ENCODE measurements at regions not wholly inside any gene's neighbourhood (a gene's known extent, or its start where the extent isn't known, plus 50 kb on each side); places are given as distances from the start of the nearest gene placed in this dataset.
"Not testable (repeated sequence)": the region's sequence is repeated elsewhere in the genome, so short reads cannot be mapped to it uniquely, and the experiment has no call there.

- no peak for DNase-seq
These were observed 252.0 kb upstream of the DIAPH2 start for GRCh38 chrX:96432647-96433046.

- no peak for DNase-seq
These were observed 251.1 kb upstream of the DIAPH2 start for GRCh38 chrX:96433409-96434077.

- no peak for DNase-seq
These were observed 249.1 kb upstream of the DIAPH2 start for GRCh38 chrX:96435378-96436035.

- DNase-seq: no peak
These were observed 248.5 kb upstream of the DIAPH2 start for GRCh38 chrX:96436105-96436504.

- no peak for DNase-seq
These were observed 245.8 kb upstream of the DIAPH2 start for GRCh38 chrX:96438803-96439202.

- DNase-seq: no peak
These were observed 243.7 kb upstream of the DIAPH2 start for GRCh38 chrX:96440941-96441340.

GRCh38 chrX:96445531-96446065 is 239.0 kb upstream of the DIAPH2 start:
- DNase-seq: no peak

GRCh38 chrX:96446524-96446923 is 238.1 kb upstream of the DIAPH2 start:
- no peak for DNase-seq

GRCh38 chrX:96447161-96447560 is 237.5 kb upstream of the DIAPH2 start:
- no peak for DNase-seq

GRCh38 chrX:96449191-96449590 is 235.5 kb upstream of the DIAPH2 start:
- DNase-seq: no peak

GRCh38 chrX:96449896-96450295 is 234.7 kb upstream of the DIAPH2 start:
- DNase-seq: no peak

GRCh38 chrX:96453139-96453538 is 231.5 kb upstream of the DIAPH2 start:
- DNase-seq: no peak

- DNase-seq: no peak
These were observed 229.6 kb upstream of the DIAPH2 start for GRCh38 chrX:96455078-96455477.

GRCh38 chrX:96464880-96465558 is 219.6 kb upstream of the DIAPH2 start:
- no peak for DNase-seq

GRCh38 chrX:96474029-96474740 is 210.5 kb upstream of the DIAPH2 start:
- DNase-seq: no peak

GRCh38 chrX:96474741-96475125 is 209.9 kb upstream of the DIAPH2 start:
- DNase-seq: no peak

GRCh38 chrX:96480081-96480480 is 204.6 kb upstream of the DIAPH2 start:
- no peak for DNase-seq

- DNase-seq: no peak
These were observed 202.8 kb upstream of the DIAPH2 start for GRCh38 chrX:96481831-96482230.

- no peak for DNase-seq
These were observed 200.9 kb upstream of the DIAPH2 start for GRCh38 chrX:96483647-96484160.

GRCh38 chrX:96486687-96487086 is 198.0 kb upstream of the DIAPH2 start:
- not testable (repeated sequence) for DNase-seq

GRCh38 chrX:96502507-96502906 is 182.1 kb upstream of the DIAPH2 start:
- DNase-seq: no peak

- DNase-seq: not testable (repeated sequence)
These were observed 155.3 kb upstream of the DIAPH2 start for GRCh38 chrX:96529386-96529785.

- DNase-seq: no peak
These were observed 146.4 kb upstream of the DIAPH2 start for GRCh38 chrX:96538104-96538725.
